Hepatocyte (in vitro differentiated cells): ENCODE measurements at regions not wholly inside any gene's neighbourhood (a gene's known extent, or its start where the extent isn't known, plus 50 kb on each side); places are given as distances from the start of the nearest gene placed in this dataset.
A peak's percentile ranks its signal among the peaks of the same experiment; 100 is the strongest.

Experiments used
- DNase-seq: peaks from one replicate; pipeline ENCODE4 v3.0.0-alpha.2; 2016; ENCODE audit warnings: low spot score
- H2AFZ ChIP-seq: fragments of 200-600 bp; sonication (generic); 2 replicates; pipeline ENCODE4 v1.6.0; 2016; ENCODE audit warnings: antibody characterized with exemption, mild to moderate bottlenecking
- H3K27ac ChIP-seq: fragments of 200-600 bp; sonication (generic); 2 replicates; pipeline ENCODE4 v1.5.1; 2016; ENCODE audit warnings: mild to moderate bottlenecking
- H3K27me3 ChIP-seq: fragments of 200-600 bp; sonication (generic); 2 replicates; pipeline ENCODE4 v1.6.1; 2016
- H3K36me3 ChIP-seq: fragments of 200-600 bp; sonication (generic); replicated peaks from 2 replicates; pipeline ENCODE4 v1.5.1; 2016; ENCODE audit warnings: low read depth; ENCODE audit not compliant: insufficient read depth
- H3K4me1 ChIP-seq: fragments of 200-600 bp; sonication (generic); 2 replicates; pipeline ENCODE4 v1.5.1; 2016; ENCODE audit warnings: mild to moderate bottlenecking, moderate library complexity; ENCODE audit not compliant: insufficient read depth
- H3K4me2 ChIP-seq: fragments of 200-600 bp; sonication (generic); 2 replicates; pipeline ENCODE4 v1.6.0; 2016
- H3K4me3 ChIP-seq: fragments of 200-600 bp; sonication (generic); 2 replicates; pipeline ENCODE4 v1.5.1; 2016; ENCODE audit warnings: mild to moderate bottlenecking
- H3K79me2 ChIP-seq: fragments of 200-600 bp; sonication (generic); 2 replicates; pipeline ENCODE4 v1.6.0; 2017; ENCODE audit warnings: mild to moderate bottlenecking
- H3K9me2 ChIP-seq: fragments of 200-600 bp; sonication (generic); replicated peaks from 2 replicates; pipeline ENCODE4 v1.6.0; 2017; ENCODE audit warnings: mild to moderate bottlenecking; ENCODE audit not compliant: insufficient read depth
- H3K9me3 ChIP-seq: fragments of 200-600 bp; sonication (generic); 2 replicates; pipeline ENCODE4 v1.5.1; 2016; ENCODE audit warnings: low read depth, mild to moderate bottlenecking
- H4K20me1 ChIP-seq: fragments of 200-600 bp; sonication (generic); 2 replicates; pipeline ENCODE4 v1.6.0; 2016; ENCODE audit warnings: mild to moderate bottlenecking; ENCODE audit not compliant: insufficient read depth, poor library complexity, severe bottlenecking
- CTCF ChIP-seq: fragments of 200-600 bp; sonication (generic); IDR thresholded peaks from 2 replicates; pipeline ENCODE4 v1.5.1; 2016; ENCODE audit warnings: antibody characterized with exemption, mild to moderate bottlenecking; ENCODE audit not compliant: poor library complexity
- EZH2 ChIP-seq: fragments of 200-600 bp; sonication (generic); IDR thresholded peaks from 2 replicates; pipeline ENCODE4 v1.6.1; 2016; ENCODE audit warnings: antibody characterized with exemption, mild to moderate bottlenecking, borderline replicate concordance
- EZH2phosphoT487 ChIP-seq: fragments of 200-600 bp; sonication (generic); IDR thresholded peaks from one replicate; pipeline ENCODE4 v1.6.1; 2018; ENCODE audit warnings: antibody characterized with exemption, mild to moderate bottlenecking, low read depth, moderate library complexity; ENCODE audit not compliant: unreplicated experiment, severe bottlenecking
- WGBS: methylation state at CpG from one replicate; pipeline ENCODE4 v1.1.6; 2016; ENCODE audit warnings: low lambda C conversion rate; ENCODE audit errors: missing lambda C conversion rate; 5-methylcytosine and 5-hydroxymethylcytosine counted together

- Histone ChIP-seq H4K20me1 (no peaks in the 10 kb centered on the region), H3K4me2 (no peak overlapping the region), H3K79me2 (no peaks in the 10 kb centered on the region), H3K27me3 (no peaks in the 10 kb centered on the region), H3K27ac (no peak overlapping the region), H3K9me3 (no peaks in the 10 kb centered on the region), H3K9me2 (no peaks in the 10 kb centered on the region), H3K4me3 (no peak overlapping the region), H3K4me1 (peaks cover 6% of the 10 kb centered on the region), H3K36me3 (no peaks in the 10 kb centered on the region), H2AFZ (peak overlapping the region; percentile 0)
- no peak for DNase-seq
- 34% methylated on average over 6 of the region's 6 CpGs for WGBS
- TF ChIP-seq CTCF (no peak), EZH2 (no peak), EZH2phosphoT487 (no peak)
Measured at GRCh38 chr4:176579226-176579625, 213.5 kb downstream of the VEGFC start.

GRCh38 chr4:176583278-176583677 is 209.4 kb downstream of the VEGFC start:
- Histone ChIP-seq H3K27ac (no peak overlapping the region), H3K4me2 (no peak overlapping the region), H3K36me3 (no peaks in the 10 kb centered on the region), H3K9me3 (no peaks in the 10 kb centered on the region), H3K4me1 (peaks cover 6% of the 10 kb centered on the region), H4K20me1 (no peaks in the 10 kb centered on the region), H3K4me3 (no peak overlapping the region), H3K79me2 (no peaks in the 10 kb centered on the region), H3K9me2 (no peaks in the 10 kb centered on the region), H2AFZ (no peak overlapping the region), H3K27me3 (no peaks in the 10 kb centered on the region)
- no peak for TF ChIP-seq EZH2
- no peak for TF ChIP-seq CTCF
- TF ChIP-seq EZH2phosphoT487: no peak
- 91% methylated on average over 5 of the region's 5 CpGs for WGBS
- DNase-seq: no peak

GRCh38 chr4:176584031-176584606 is 208.6 kb downstream of the VEGFC start:
- DNase-seq: no peak
- Histone ChIP-seq H3K9me2 (no peaks in the 10 kb centered on the region), H4K20me1 (no peaks in the 10 kb centered on the region), H3K9me3 (no peaks in the 10 kb centered on the region), H3K79me2 (no peaks in the 10 kb centered on the region), H3K4me2 (no peak overlapping the region), H2AFZ (no peak overlapping the region), H3K27me3 (no peaks in the 10 kb centered on the region), H3K4me3 (no peak overlapping the region), H3K4me1 (peaks cover 6% of the 10 kb centered on the region), H3K36me3 (no peaks in the 10 kb centered on the region), H3K27ac (no peak overlapping the region)
- 84% methylated on average over 7 of the region's 7 CpGs for WGBS
- TF ChIP-seq EZH2phosphoT487 (no peak), EZH2 (no peak), CTCF (no peak)
